Mesendoderm (in vitro differentiated cells): ENCODE measurements at regions not wholly inside any gene's neighbourhood (a gene's known extent, or its start where the extent isn't known, plus 50 kb on each side); places are given as distances from the start of the nearest gene placed in this dataset.

Experiments used
- DNase-seq: peaks from one replicate; pipeline ENCODE4 v3.0.0; 2013
- H2AK5ac ChIP-seq: 2 replicates; pipeline ENCODE4 v1.6.1; 2013; ENCODE audit warnings: low read length, inconsistent platforms
- H2BK120ac ChIP-seq: 2 replicates; pipeline ENCODE4 v1.6.1; 2013; ENCODE audit warnings: low read depth, mild to moderate bottlenecking, low read length, moderate library complexity, mixed read lengths
- H2BK15ac ChIP-seq: replicated peaks from 2 replicates; pipeline ENCODE4 v1.6.1; 2013; ENCODE audit warnings: low read depth, mild to moderate bottlenecking, moderate library complexity
- H2BK5ac ChIP-seq: 2 replicates; pipeline ENCODE4 v1.6.1; 2013; ENCODE audit warnings: low read length, inconsistent platforms
- H3K18ac ChIP-seq: 2 replicates; pipeline ENCODE4 v1.6.1; 2013; ENCODE audit warnings: mild to moderate bottlenecking, low read length, mixed read lengths
- H3K23ac ChIP-seq: one replicate; pipeline ENCODE4 v1.6.1; 2013; ENCODE audit warnings: low read length
- H3K27ac ChIP-seq: 2 replicates; pipeline ENCODE4 v1.5.1; 2013; ENCODE audit warnings: low read depth, mild to moderate bottlenecking, inconsistent platforms, low read length, moderate library complexity
- H3K27me3 ChIP-seq: 2 replicates; pipeline ENCODE4 v1.6.1; 2013; ENCODE audit warnings: low read length, control low read depth, mild to moderate bottlenecking, inconsistent platforms; ENCODE audit not compliant: insufficient read depth, poor library complexity
- H3K36me3 ChIP-seq: 2 replicates; pipeline ENCODE4 v1.6.1; 2013; ENCODE audit warnings: low read length, inconsistent platforms; ENCODE audit not compliant: control insufficient read depth, insufficient read depth
- H3K4ac ChIP-seq: one replicate; pipeline ENCODE4 v1.6.1; 2013; ENCODE audit warnings: low read depth, mild to moderate bottlenecking, low read length, moderate library complexity
- H3K4me1 ChIP-seq: 2 replicates; pipeline ENCODE4 v1.6.1; 2013; ENCODE audit warnings: low read depth, low read length, inconsistent platforms; ENCODE audit not compliant: control insufficient read depth
- H3K4me2 ChIP-seq: 2 replicates; pipeline ENCODE4 v1.6.1; 2013; ENCODE audit warnings: low read length
- H3K4me3 ChIP-seq: 2 replicates; pipeline ENCODE4 v1.5.1; 2013; ENCODE audit warnings: mild to moderate bottlenecking, low read length
- H3K56ac ChIP-seq: one replicate; pipeline ENCODE4 v1.6.1; 2013; ENCODE audit warnings: low read length
- H3K79me1 ChIP-seq: 2 replicates; pipeline ENCODE4 v1.6.1; 2013; ENCODE audit warnings: low read length, inconsistent platforms
- H3K79me2 ChIP-seq: 2 replicates; pipeline ENCODE4 v1.6.1; 2013; ENCODE audit warnings: mild to moderate bottlenecking, low read length; ENCODE audit not compliant: control insufficient read depth, insufficient read depth
- H3K9ac ChIP-seq: 2 replicates; pipeline ENCODE4 v1.6.1; 2013; ENCODE audit warnings: low read length, inconsistent platforms
- H4K5ac ChIP-seq: one replicate; pipeline ENCODE4 v1.6.1; 2013; ENCODE audit warnings: low read length
- H4K8ac ChIP-seq: one replicate; pipeline ENCODE4 v1.6.1; 2013; ENCODE audit warnings: low read depth, mild to moderate bottlenecking, control low read depth, low read length, moderate library complexity
- WGBS: extraction: QIAGEN DNeasy Blood & Tissue Kit; methylation state at CpG from one replicate; pipeline ENCODE4 v1.1.7; 2013; ENCODE audit warnings: low lambda C conversion rate, missing lambda C conversion rate; ENCODE audit not compliant: insufficient coverage; ENCODE audit errors: extremely low coverage; 5-methylcytosine and 5-hydroxymethylcytosine counted together

GRCh38 chrX:68942104-68942503 lies 113.3 kb downstream of the EFNB1 start:
- Histone ChIP-seq H2BK120ac (no peak overlapping the region), H2BK5ac (no peak overlapping the region), H3K4me1 (no peaks in the 10 kb centered on the region), H3K79me2 (no peaks in the 10 kb centered on the region), H3K4ac (no peak overlapping the region), H4K8ac (no peak overlapping the region), H3K56ac (no peak overlapping the region), H3K9ac (no peak overlapping the region), H2BK15ac (no peak overlapping the region), H3K27ac (no peak overlapping the region), H2AK5ac (no peak overlapping the region), H3K27me3 (no peaks in the 10 kb centered on the region), H4K5ac (no peak overlapping the region), H3K79me1 (no peaks in the 10 kb centered on the region), H3K4me2 (no peak overlapping the region), H3K23ac (no peak overlapping the region), H3K18ac (no peak overlapping the region), H3K36me3 (no peaks in the 10 kb centered on the region), H3K4me3 (no peak overlapping the region)
- no peak for DNase-seq
- no CpG with 5 or more reads among the region's 6 CpGs for WGBS

GRCh38 chrX:68941385-68941952 lies 112.6 kb downstream of the EFNB1 start:
- Histone ChIP-seq H3K79me1 (no peaks in the 10 kb centered on the region), H4K8ac (no peak overlapping the region), H2BK5ac (no peak overlapping the region), H3K9ac (no peak overlapping the region), H3K27ac (no peak overlapping the region), H2BK120ac (no peak overlapping the region), H3K18ac (no peak overlapping the region), H3K79me2 (no peaks in the 10 kb centered on the region), H2AK5ac (no peak overlapping the region), H3K4me3 (no peak overlapping the region), H3K27me3 (no peaks in the 10 kb centered on the region), H3K56ac (no peak overlapping the region), H3K23ac (no peak overlapping the region), H2BK15ac (no peak overlapping the region), H3K4ac (no peak overlapping the region), H4K5ac (no peak overlapping the region), H3K4me1 (no peaks in the 10 kb centered on the region), H3K4me2 (no peak overlapping the region), H3K36me3 (no peaks in the 10 kb centered on the region)
- no peak for DNase-seq
- WGBS = no CpG with 5 or more reads among the region's 4 CpGs

GRCh38 chrX:68940601-68941000 lies 111.8 kb downstream of the EFNB1 start:
- H2BK120ac ChIP-seq = no peak overlapping the region
- no peak overlapping the region for H4K8ac ChIP-seq
- H3K36me3 ChIP-seq = no peaks in the 10 kb centered on the region
- no peak overlapping the region for H3K4me2 ChIP-seq
- no peaks in the 10 kb centered on the region for H3K79me1 ChIP-seq
- WGBS = no CpG with 5 or more reads among the region's 7 CpGs
- H3K56ac ChIP-seq = no peak overlapping the region
- no peak for DNase-seq
- no peaks in the 10 kb centered on the region for H3K4me1 ChIP-seq
- no peaks in the 10 kb centered on the region for H3K79me2 ChIP-seq
- no peak overlapping the region for H2BK5ac ChIP-seq
- H3K4me3 ChIP-seq = no peak overlapping the region
- H4K5ac ChIP-seq = no peak overlapping the region
- no peaks in the 10 kb centered on the region for H3K27me3 ChIP-seq
- no peak overlapping the region for H3K18ac ChIP-seq
- H3K23ac ChIP-seq = no peak overlapping the region
- H2AK5ac ChIP-seq = no peak overlapping the region
- no peak overlapping the region for H3K27ac ChIP-seq
- no peak overlapping the region for H3K9ac ChIP-seq
- no peak overlapping the region for H2BK15ac ChIP-seq
- no peak overlapping the region for H3K4ac ChIP-seq

GRCh38 chrX:68939868-68940267 lies 111.0 kb downstream of the EFNB1 start:
- H2BK15ac ChIP-seq = no peak overlapping the region
- no peak overlapping the region for H4K8ac ChIP-seq
- DNase-seq = no peak
- H4K5ac ChIP-seq = no peak overlapping the region
- H3K4ac ChIP-seq = no peak overlapping the region
- no peak overlapping the region for H2BK120ac ChIP-seq
- no peaks in the 10 kb centered on the region for H3K36me3 ChIP-seq
- H3K56ac ChIP-seq = no peak overlapping the region
- no peak overlapping the region for H2BK5ac ChIP-seq
- H3K79me2 ChIP-seq = no peaks in the 10 kb centered on the region
- no peaks in the 10 kb centered on the region for H3K4me1 ChIP-seq
- no peak overlapping the region for H2AK5ac ChIP-seq
- H3K9ac ChIP-seq = no peak overlapping the region
- H3K23ac ChIP-seq = no peak overlapping the region
- no CpG with 5 or more reads among the region's 8 CpGs for WGBS
- H3K27me3 ChIP-seq = no peaks in the 10 kb centered on the region
- no peak overlapping the region for H3K27ac ChIP-seq
- no peak overlapping the region for H3K4me2 ChIP-seq
- H3K79me1 ChIP-seq = no peaks in the 10 kb centered on the region
- H3K4me3 ChIP-seq = no peak overlapping the region
- no peak overlapping the region for H3K18ac ChIP-seq

GRCh38 chrX:68938244-68939004 lies 109.6 kb downstream of the EFNB1 start:
- Histone ChIP-seq H3K27ac (no peak overlapping the region), H3K4me2 (no peak overlapping the region), H3K79me2 (no peaks in the 10 kb centered on the region), H3K23ac (no peak overlapping the region), H3K36me3 (no peaks in the 10 kb centered on the region), H2BK120ac (no peak overlapping the region), H3K27me3 (no peaks in the 10 kb centered on the region), H3K9ac (no peak overlapping the region), H3K56ac (no peak overlapping the region), H3K4me3 (no peak overlapping the region), H2BK15ac (no peak overlapping the region), H3K4me1 (no peaks in the 10 kb centered on the region), H2BK5ac (no peak overlapping the region), H4K8ac (no peak overlapping the region), H2AK5ac (no peak overlapping the region), H3K18ac (no peak overlapping the region), H3K4ac (no peak overlapping the region), H3K79me1 (no peaks in the 10 kb centered on the region), H4K5ac (no peak overlapping the region)
- no CpG with 5 or more reads among the region's 4 CpGs for WGBS
- DNase-seq = peak; percentile 19

- Histone ChIP-seq H3K23ac (no peak overlapping the region), H3K4me3 (no peak overlapping the region), H3K79me2 (no peaks in the 10 kb centered on the region), H2BK5ac (no peak overlapping the region), H3K4me2 (no peak overlapping the region), H3K27ac (no peak overlapping the region), H2AK5ac (no peak overlapping the region), H2BK120ac (no peak overlapping the region), H3K36me3 (no peaks in the 10 kb centered on the region), H3K9ac (no peak overlapping the region), H3K56ac (no peak overlapping the region), H4K5ac (no peak overlapping the region), H2BK15ac (no peak overlapping the region), H3K18ac (no peak overlapping the region), H3K4ac (no peak overlapping the region), H3K4me1 (no peaks in the 10 kb centered on the region), H3K79me1 (no peaks in the 10 kb centered on the region), H4K8ac (no peak overlapping the region), H3K27me3 (no peaks in the 10 kb centered on the region)
- 100% methylated on average over 2 of the region's 2 CpGs for WGBS
- no peak for DNase-seq
These were observed 108.8 kb downstream of the EFNB1 start for GRCh38 chrX:68937581-68937980.
